Heart left ventricle (tissue), 16 donors: ENCODE measurements at regions not wholly inside any gene's neighbourhood (a gene's known extent, or its start where the extent isn't known, plus 50 kb on each side); places are given as distances from the start of the nearest gene placed in this dataset.

Experiments
- ATAC-seq, 4 donors: fragments of 200-7000 bp; cut with Tn5 transposase; one replicate each; pipeline ENCODE4 v1.9.1; 2020 to 2022; ENCODE audit warnings: moderate library complexity in 4 of 4, mild to moderate bottlenecking in 3 of 4, moderate number of reproducible peaks in 1 of 4
- DNase-seq, 5 donors: peaks; one replicate each; pipeline ENCODE4 v3.0.0-alpha.2; 2020
- H3K27ac ChIP-seq, 12 donors: fragments of 200-600 bp; sonication (generic) in 4 of 12; one replicate each; pipeline versions ENCODE4 v1.5.0 to v1.8.0; 2016 to 2022; ENCODE audit warnings: mild to moderate bottlenecking in 2 of 12
- H3K27me3 ChIP-seq, 9 donors: fragments of 200-600 bp; sonication (generic) in 2 of 9; one replicate each; pipeline versions ENCODE4 v1.5.1 to v1.8.0; 2016 to 2022; ENCODE audit warnings: mild to moderate bottlenecking in 3 of 9
- H3K36me3 ChIP-seq, 9 donors: fragments of 200-600 bp; sonication (generic) in 2 of 9; one replicate each; pipeline versions ENCODE4 v1.5.0 to v1.8.0; 2018 to 2022; ENCODE audit warnings: mild to moderate bottlenecking in 2 of 9
- H3K4me1 ChIP-seq, 12 donors: fragments of 200-600 bp; sonication (generic) in 4 of 12; one replicate each; pipeline versions ENCODE4 v1.5.0 to v1.8.0; 2016 to 2022; ENCODE audit warnings: mild to moderate bottlenecking in 3 of 12
- H3K4me3 ChIP-seq, 12 donors: fragments of 200-600 bp; sonication (generic) in 4 of 12; one replicate each; pipeline versions ENCODE4 v1.5.0 to v1.8.0; 2017 to 2022; ENCODE audit warnings: mild to moderate bottlenecking in 9 of 12, moderate library complexity in 4 of 12
- H3K9me3 ChIP-seq, 12 donors: fragments of 200-600 bp; sonication (generic) in 4 of 12; one replicate each; pipeline versions ENCODE4 v1.5.0 to v1.8.0; 2016 to 2022; ENCODE audit warnings: mild to moderate bottlenecking in 1 of 12
- POLR2A ChIP-seq, 2 donors: fragments of 450-650 bp; IDR thresholded peaks; one replicate each; pipeline ENCODE4 v1.6.1; 2017; ENCODE audit warnings: antibody characterized with exemption in 2 of 2, mild to moderate bottlenecking in 2 of 2, moderate library complexity in 2 of 2
- WGBS, 4 donors: extraction: QIAGEN DNeasy Blood & Tissue Kit in 2 of 4; methylation state at CpG; one replicate each; pipeline versions ENCODE4 v1.1.5 to v1.1.7; 2013 to 2018; 5-methylcytosine and 5-hydroxymethylcytosine counted together
- intact Hi-C, 10 donors: fragments of 100-400 bp; cut with DNase I; formaldehyde crosslinking; loops; one replicate each; pipeline versions ENCODE4 v1.11.1 to v1.14.2; 2022
- TF ChIP-seq, protein P1 (sequence below), 12 donors: fragments of 200-600 bp; sonication (generic) in 4 of 12; IDR thresholded peaks; one replicate each; pipeline versions ENCODE4 v1.5.0 to v1.8.0; 2018 to 2022; ENCODE audit warnings: antibody characterized with exemption in 12 of 12, mild to moderate bottlenecking in 5 of 12
- donor health status: ischemic (EF 13 %, LVEDD 7.1; RV severe dilation, severe dysfunction).
- donor health status: healthy with polysubstance abuse.
- donor health status: DM: no; HTN: yes; CAD: no.
- donor health status: DM: no; HTN: no; CAD: no.
- donor health status: ischemic (EF 25% LVEDD 6.9; RV normal size, moderate dysfunction).
- donor health status: ischemic (EF 25% LVEDD 5.7; RV mildly dilated, moderate dysfunction).
- donor health status: healthy.
- donor health status: DM: yes; HTN: yes; CAD: no.
- donor health status: ischemic (EF 35%, LVEDD 5.7; RV mildly dilated, moderate dysfunction).
- donor health status: nonischemic (EF 11% LVEDD 7.7; RV severe dilation, severe dysfunction).
- donor health status: DM: yes; HTN: yes; CAD: no.
- donor health status: PGD.
- donor health status: ischemic (EF 29% LVEDD 5.4; RV normal size, mild dysfunction).
- donor health status: nonischemic (EF 23%, LVEDD 6.1; RV moderate dilation, normal function).

GRCh38 chr4:35038845-35039244, 1205.5 kb downstream of the ARAP2 start:
- no peak overlapping the region for H3K4me3 ChIP-seq
- TF ChIP-seq, protein P1, sequence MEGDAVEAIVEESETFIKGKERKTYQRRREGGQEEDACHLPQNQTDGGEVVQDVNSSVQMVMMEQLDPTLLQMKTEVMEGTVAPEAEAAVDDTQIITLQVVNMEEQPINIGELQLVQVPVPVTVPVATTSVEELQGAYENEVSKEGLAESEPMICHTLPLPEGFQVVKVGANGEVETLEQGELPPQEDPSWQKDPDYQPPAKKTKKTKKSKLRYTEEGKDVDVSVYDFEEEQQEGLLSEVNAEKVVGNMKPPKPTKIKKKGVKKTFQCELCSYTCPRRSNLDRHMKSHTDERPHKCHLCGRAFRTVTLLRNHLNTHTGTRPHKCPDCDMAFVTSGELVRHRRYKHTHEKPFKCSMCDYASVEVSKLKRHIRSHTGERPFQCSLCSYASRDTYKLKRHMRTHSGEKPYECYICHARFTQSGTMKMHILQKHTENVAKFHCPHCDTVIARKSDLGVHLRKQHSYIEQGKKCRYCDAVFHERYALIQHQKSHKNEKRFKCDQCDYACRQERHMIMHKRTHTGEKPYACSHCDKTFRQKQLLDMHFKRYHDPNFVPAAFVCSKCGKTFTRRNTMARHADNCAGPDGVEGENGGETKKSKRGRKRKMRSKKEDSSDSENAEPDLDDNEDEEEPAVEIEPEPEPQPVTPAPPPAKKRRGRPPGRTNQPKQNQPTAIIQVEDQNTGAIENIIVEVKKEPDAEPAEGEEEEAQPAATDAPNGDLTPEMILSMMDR (IDR thresholded peaks at IDR 0.05): no peak
- TF ChIP-seq POLR2A (IDR thresholded peaks at IDR 0.05): no peak
- no peaks in the 10 kb centered on the region for H3K4me1 ChIP-seq
- intact Hi-C loops: no loop called here
- DNase-seq: no peak
- 73 to 79% (median 76%) methylated on average over 7 of the region's 7 CpGs for WGBS, 4 donors
- no peak overlapping the region for H3K27ac ChIP-seq
- no peaks in the 10 kb centered on the region for H3K36me3 ChIP-seq
- H3K27me3 ChIP-seq: no peaks in the 10 kb centered on the region
- H3K9me3 ChIP-seq: peaks cover 0 to 7% (median 0%) of the 10 kb centered on the region in 12 donors
- ATAC-seq: no peak

DNA sequence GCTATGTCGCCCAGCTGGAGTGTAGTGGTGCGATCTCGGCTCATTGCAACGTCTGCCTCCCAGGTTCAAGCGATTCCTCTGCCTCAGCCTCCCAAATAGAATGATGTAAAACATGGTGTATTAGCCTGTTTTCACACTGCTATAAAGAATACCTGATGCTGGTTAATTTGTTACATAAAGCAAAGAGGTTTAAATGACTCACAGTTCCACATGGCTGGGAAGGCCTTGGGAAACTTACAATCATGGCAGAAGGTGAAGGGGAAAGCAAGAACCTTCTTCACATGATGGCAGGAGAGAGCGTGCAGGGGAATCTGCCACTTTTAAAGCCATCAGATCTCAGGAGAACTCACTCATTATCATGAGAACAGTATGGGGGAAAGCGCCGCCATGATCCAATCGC, 1191.8 kb downstream of the ARAP2 start:
- intact Hi-C loops: no loop called here
- WGBS, 4 donors: 91 to 93% (median 91%) methylated on average over 9 of the region's 9 CpGs
- TF ChIP-seq, protein P1 (IDR thresholded peaks at IDR 0.05): no peak
- no peak for TF ChIP-seq POLR2A (IDR thresholded peaks at IDR 0.05)
- Histone ChIP-seq H3K27me3 (no peaks in the 10 kb centered on the region), H3K4me1 (no peaks in the 10 kb centered on the region), H3K4me3 (no peak overlapping the region), H3K27ac (no peak overlapping the region), H3K36me3 (no peaks in the 10 kb centered on the region), H3K9me3 (peaks cover 0 to 4% (median 0%) of the 10 kb centered on the region in 12 donors)
- ATAC-seq (no peak), DNase-seq (no peak)

GRCh38 chr4:35063031-35063570, 1181.2 kb downstream of the ARAP2 start:
- H3K4me1 ChIP-seq: no peaks in the 10 kb centered on the region
- no peaks in the 10 kb centered on the region for H3K36me3 ChIP-seq
- ATAC-seq (no peak), DNase-seq (no peak)
- no peak for TF ChIP-seq POLR2A (IDR thresholded peaks at IDR 0.05)
- TF ChIP-seq, protein P1 (IDR thresholded peaks at IDR 0.05): no peak
- H3K27ac ChIP-seq: no peak overlapping the region
- 72 to 88% (median 76%) methylated on average over 1 of the region's 1 CpG for whole genome bisulfite sequencing, 4 donors
- H3K27me3 ChIP-seq: no peaks in the 10 kb centered on the region
- intact Hi-C loops: no loop called here
- no peak overlapping the region for H3K4me3 ChIP-seq
- H3K9me3 ChIP-seq: no peaks in the 10 kb centered on the region

GRCh38 chr4:35066406-35066805, 1177.9 kb downstream of the ARAP2 start:
- H3K9me3 ChIP-seq: no peaks in the 10 kb centered on the region
- no peak for DNase-seq
- TF ChIP-seq, protein P1 (IDR thresholded peaks at IDR 0.05): no peak
- TF ChIP-seq POLR2A (IDR thresholded peaks at IDR 0.05): no peak

More at GRCh38 chr4:35066406-35066805, 1177.9 kb downstream of the ARAP2 start:
- Histone ChIP-seq H3K27ac (no peak overlapping the region), H3K4me1 (no peaks in the 10 kb centered on the region), H3K27me3 (no peaks in the 10 kb centered on the region), H3K4me3 (no peak overlapping the region), H3K36me3 (no peaks in the 10 kb centered on the region)
- 69 to 80% (median 78%) methylated on average over 4 of the region's 4 CpGs for WGBS, 4 donors
- intact Hi-C loops: no loop called here
- ATAC-seq: no peak
